H1 (cell line): ENCODE measurements at regions not wholly inside any gene's neighbourhood (a gene's known extent, or its start where the extent isn't known, plus 50 kb on each side); places are given as distances from the start of the nearest gene placed in this dataset.

ENCODE experiments used
- CTCF ChIA-PET: fragments of 300-600 bp; sonication (Branson Sonifier 250); formaldehyde crosslinking; loops from one replicate; lab custom pipeline; 2021; ENCODE audit not compliant: partially characterized antibody; lab: Charles Lee
- POLR2A ChIA-PET: fragments of 300-600 bp; sonication (Branson Sonifier 250); formaldehyde crosslinking; loops from one replicate; lab custom pipeline; 2021; ENCODE audit warnings: inconsistent platforms; ENCODE audit not compliant: partially characterized antibody; lab: Charles Lee
- DNase-seq, 2 experiments: peaks; one replicate each; pipeline versions ENCODE4 v3.0.0 to v3.0.0-alpha.2; 2010 to 2022; ENCODE audit warnings: low spot score in 2 of 2, low read depth in 1 of 2, mixed read lengths in 1 of 2
- FAIRE-seq: peaks from 2 replicates; lab custom pipeline; 2011; peaks lifted over from hg19 to GRCh38; lab: Jason Lieb, UNC
- H2AFZ ChIP-seq: 2 replicates; pipeline ENCODE4 v1.8.1; 2012; ENCODE audit warnings: low read length, inconsistent platforms
- H2AK5ac ChIP-seq: 2 replicates; pipeline ENCODE4 v1.6.1; 2013; ENCODE audit warnings: low read depth, low read length
- H2BK120ac ChIP-seq: replicated peaks from 2 replicates; pipeline ENCODE3; 2013; ENCODE audit warnings: low read depth, low read length, inconsistent platforms
- H2BK12ac ChIP-seq: 2 replicates; pipeline ENCODE4 v1.6.1; 2013; ENCODE audit warnings: low read depth, low read length
- H2BK15ac ChIP-seq: 2 replicates; pipeline ENCODE4 v1.6.1; 2013; ENCODE audit warnings: low read length
- H2BK20ac ChIP-seq: 2 replicates; pipeline ENCODE4 v1.6.1; 2013; ENCODE audit warnings: low read length
- H2BK5ac ChIP-seq: 2 replicates; pipeline ENCODE4 v1.6.1; 2013; ENCODE audit warnings: low read depth, low read length
- H3K14ac ChIP-seq: 2 replicates; pipeline ENCODE4 v1.6.1; 2013; ENCODE audit warnings: inconsistent platforms; ENCODE audit not compliant: insufficient read length
- H3K18ac ChIP-seq: 2 replicates; pipeline ENCODE4 v1.6.1; 2013; ENCODE audit warnings: low read length; ENCODE audit errors: extremely low read depth
- H3K23ac ChIP-seq: 2 replicates; pipeline ENCODE4 v1.6.1; 2013; ENCODE audit warnings: inconsistent platforms; ENCODE audit not compliant: insufficient read length
- H3K23me2 ChIP-seq: 2 replicates; pipeline ENCODE4 v1.6.1; 2013; ENCODE audit warnings: low read depth, low read length
- H3K27ac ChIP-seq: 2 replicates; pipeline ENCODE4 v1.6.1; 2011; ENCODE audit warnings: low read depth, low read length, inconsistent platforms
- H3K27me3 ChIP-seq, 4 experiments: replicated peaks in 1 of 4; 1 replicate in 1 of 4; 2 replicates in 3 of 4; pipeline versions ENCODE4 v1.6.1 to v1.8.1; 2011 to 2013; ENCODE audit warnings: low read length in 3 of 4, mild to moderate bottlenecking in 3 of 4, inconsistent platforms in 2 of 4, mixed read lengths in 2 of 4, moderate library complexity in 1 of 4; ENCODE audit not compliant: control insufficient read depth in 3 of 4, insufficient read depth in 3 of 4; ENCODE audit errors: extremely low read depth in 1 of 4
- H3K36me3 ChIP-seq, 4 experiments: 2 replicates each; pipeline versions ENCODE4 v1.6.1 to v1.8.1; 2011 to 2013; ENCODE audit warnings: mild to moderate bottlenecking in 4 of 4, low read length in 3 of 4, moderate library complexity in 2 of 4, control low read depth in 1 of 4, inconsistent platforms in 1 of 4; ENCODE audit not compliant: insufficient read depth in 4 of 4, control insufficient read depth in 2 of 4
- H3K4ac ChIP-seq: replicated peaks from 2 replicates; pipeline ENCODE3; 2013; ENCODE audit warnings: low read length, low read depth, mixed read lengths, inconsistent platforms; ENCODE audit not compliant: insufficient read length
- H3K4me1 ChIP-seq, 4 experiments: replicated peaks in 1 of 4; 1 replicate in 1 of 4; 2 replicates in 3 of 4; pipeline versions ENCODE4 v1.6.1 to v1.8.1; 2011 to 2013; ENCODE audit warnings: low read length in 3 of 4, inconsistent platforms in 2 of 4, mixed read lengths in 1 of 4; ENCODE audit not compliant: insufficient read depth in 4 of 4, control insufficient read depth in 3 of 4
- H3K4me2 ChIP-seq, 2 experiments: 2 replicates each; pipeline versions ENCODE4 v1.6.1 to v1.8.1; 2011 to 2013; ENCODE audit warnings: low read depth in 2 of 2, low read length in 2 of 2, control low read depth in 1 of 2, inconsistent platforms in 1 of 2, mild to moderate bottlenecking in 1 of 2; ENCODE audit not compliant: insufficient read depth in 1 of 2
- H3K4me3 ChIP-seq, 4 experiments: fragments of 200-600, 300-600 bp in 1 of 4; sonication (generic), shearing (Covaris generic), sonication (Bioruptor Twin) in 1 of 4; 2 replicates each; pipeline versions ENCODE4 v1.5.1 to v1.8.1; 2011 to 2016; ENCODE audit warnings: low read length in 4 of 4, low read depth in 3 of 4, control low read depth in 2 of 4, inconsistent platforms in 2 of 4, mild to moderate bottlenecking in 2 of 4, mixed read lengths in 1 of 4, moderate library complexity in 1 of 4; ENCODE audit not compliant: insufficient read depth in 2 of 4; ENCODE audit errors: extremely low read depth in 1 of 4
- H3K56ac ChIP-seq: replicated peaks from 2 replicates; pipeline ENCODE3; 2013; ENCODE audit warnings: low read depth, mild to moderate bottlenecking, mixed read lengths, low read length, inconsistent platforms; ENCODE audit not compliant: insufficient read length
- H3K79me1 ChIP-seq: 2 replicates; pipeline ENCODE4 v1.6.1; 2013; ENCODE audit warnings: low read depth, low read length, control low read depth
- H3K79me2 ChIP-seq, 2 experiments: 2 replicates each; pipeline versions ENCODE4 v1.6.1 to v1.8.1; 2012 to 2013; ENCODE audit warnings: low read length in 2 of 2, mild to moderate bottlenecking in 2 of 2, inconsistent platforms in 1 of 2; ENCODE audit not compliant: insufficient read depth in 2 of 2, control insufficient read depth in 1 of 2
- H3K9ac ChIP-seq, 4 experiments: replicated peaks in 1 of 4; 1 replicate in 1 of 4; 2 replicates in 3 of 4; pipeline versions ENCODE4 v1.6.1 to v1.8.1; 2011 to 2013; ENCODE audit warnings: low read depth in 3 of 4, low read length in 3 of 4, control low read depth in 2 of 4, mild to moderate bottlenecking in 2 of 4, moderate library complexity in 2 of 4, inconsistent platforms in 1 of 4; ENCODE audit errors: extremely low read depth in 1 of 4
- H3K9me3 ChIP-seq, 2 experiments: 2 replicates each; pipeline versions ENCODE4 v1.6.1 to v1.8.1; 2012 to 2013; ENCODE audit warnings: mild to moderate bottlenecking in 2 of 2, moderate library complexity in 2 of 2, control low read depth in 1 of 2, inconsistent platforms in 1 of 2, low read depth in 1 of 2, low read length in 1 of 2, mixed read lengths in 1 of 2; ENCODE audit not compliant: insufficient read depth in 2 of 2
- H4K20me1 ChIP-seq, 2 experiments: replicated peaks in 1 of 2; 2 replicates each; pipeline versions ENCODE3 to v1.8.1; 2011 to 2013; ENCODE audit warnings: inconsistent platforms in 2 of 2, low read length in 2 of 2, mild to moderate bottlenecking in 1 of 2; ENCODE audit not compliant: insufficient read depth in 2 of 2, control insufficient read depth in 1 of 2
- H4K5ac ChIP-seq: 2 replicates; pipeline ENCODE4 v1.6.1; 2013; ENCODE audit warnings: low read length, low read depth, mixed read lengths, inconsistent platforms; ENCODE audit not compliant: insufficient read length
- H4K8ac ChIP-seq: 2 replicates; pipeline ENCODE4 v1.8.0; 2013; ENCODE audit warnings: mild to moderate bottlenecking, moderate library complexity, low read length, inconsistent platforms; ENCODE audit not compliant: insufficient read depth; ENCODE audit errors: extremely low read depth
- H4K91ac ChIP-seq: replicated peaks from 2 replicates; pipeline ENCODE3; 2013; ENCODE audit warnings: low read length, mixed read lengths, inconsistent platforms; ENCODE audit not compliant: insufficient read length
- ASH2L ChIP-seq: fragments of 200-600, 300-600 bp; sonication (generic); IDR thresholded peaks from one replicate; pipeline ENCODE4 v1.7.1; 2017; ENCODE audit warnings: low read length
- BCL11A ChIP-seq, 2 experiments: IDR thresholded peaks; one replicate each; pipeline ENCODE4 v1.6.1; 2011; ENCODE audit warnings: low read depth in 2 of 2, low read length in 2 of 2, mild to moderate bottlenecking in 2 of 2
- CHD2 ChIP-seq: IDR thresholded peaks from 2 replicates; pipeline ENCODE4 v1.6.1; 2012; ENCODE audit warnings: low read length, improper control_type of control experiment
- EGR1 ChIP-seq: IDR thresholded peaks from 2 replicates; pipeline ENCODE4 v1.6.1; 2011; ENCODE audit warnings: low read depth, low read length, borderline replicate concordance
- HDAC6 ChIP-seq: IDR thresholded peaks from one replicate; pipeline ENCODE4 v1.7.1; 2012; ENCODE audit warnings: low read depth, mild to moderate bottlenecking, inconsistent platforms, low read length, moderate library complexity
- KDM1A ChIP-seq: fragments of 200-600, 300-600 bp; sonication (generic); IDR thresholded peaks from 2 replicates; pipeline ENCODE4 v1.7.1; 2016; ENCODE audit warnings: mild to moderate bottlenecking, low read length, borderline replicate concordance
- KDM4A ChIP-seq: IDR thresholded peaks from one replicate; pipeline ENCODE4 v1.7.1; 2012; ENCODE audit warnings: low read depth, mild to moderate bottlenecking, moderate library complexity, low read length, inconsistent platforms; ENCODE audit not compliant: severe bottlenecking
- RAD21 ChIP-seq, 2 experiments: IDR thresholded peaks in 1 of 2; conservative IDR thresholded peaks in 1 of 2; 2 replicates each; pipeline ENCODE4 v1.6.1; 2011; ENCODE audit warnings: low read depth in 2 of 2, low read length in 2 of 2, improper control_type of control experiment in 1 of 2, inconsistent platforms in 1 of 2, mild to moderate bottlenecking in 1 of 2, moderate library complexity in 1 of 2
- SAP30 ChIP-seq: fragments of 300-600 bp; sonication (generic); IDR thresholded peaks from 2 replicates; pipeline ENCODE4 v1.7.1; 2012; ENCODE audit warnings: low read length, moderate library complexity, mild to moderate bottlenecking, inconsistent platforms; ENCODE audit not compliant: insufficient read depth, insufficient replicate concordance
- WGBS, 2 experiments: shearing (Covaris generic) in 1 of 2; methylation state at CpG; one replicate each; pipeline versions ENCODE4 v1.1.6 to v1.1.7; 2013 to 2015; ENCODE audit warnings: low lambda C conversion rate in 2 of 2, mixed read lengths in 2 of 2, inconsistent platforms in 1 of 2, low coverage in 1 of 2, missing lambda C conversion rate in 1 of 2; ENCODE audit not compliant: insufficient replicate concordance in 2 of 2, insufficient coverage in 1 of 2, insufficient read length in 1 of 2; ENCODE audit errors: extremely low coverage in 1 of 2, missing lambda C conversion rate in 1 of 2; 5-methylcytosine and 5-hydroxymethylcytosine counted together

GRCh38 chr6:130677766-130678165 lies 149.4 kb upstream of the SMLR1 start:
- Histone ChIP-seq H3K79me2 (no peaks in the 10 kb centered on the region), H4K8ac (no peak overlapping the region), H3K4me3 (no peak overlapping the region), H2BK20ac (no peak overlapping the region), H3K18ac (no peak overlapping the region), H4K20me1 (no peaks in the 10 kb centered on the region), H2BK15ac (no peak overlapping the region), H3K36me3 (no peaks in the 10 kb centered on the region), H3K56ac (no peak overlapping the region), H2AFZ (no peak overlapping the region), H3K27ac (no peak overlapping the region), H2BK12ac (no peak overlapping the region), H3K14ac (no peak overlapping the region), H3K4ac (no peak overlapping the region), H3K27me3 (no peaks in the 10 kb centered on the region), H3K9me3 (no peaks in the 10 kb centered on the region), H3K4me2 (no peak overlapping the region), H3K9ac (no peak overlapping the region), H2BK120ac (no peak overlapping the region), H3K23ac (no peak overlapping the region), H4K5ac (no peak overlapping the region), H3K4me1 (no peaks in the 10 kb centered on the region; a peak in 1 of 7 replicates), H2BK5ac (no peak overlapping the region), H4K91ac (no peak overlapping the region), H2AK5ac (no peak overlapping the region), H3K23me2 (no peaks in the 10 kb centered on the region), H3K79me1 (no peaks in the 10 kb centered on the region)
- FAIRE-seq (no peak), DNase-seq (no peak)
- 71% methylated on average over 3 of the region's 3 CpGs; no CpG with 5 or more reads in 1 of the 2 experiments for WGBS, 2 experiments
- ChIA-PET POLR2A (no interaction called here), CTCF (interaction anchor here (0.6 to 1.3 kb wide), 3 partner anchors 81 to 971 kb away, joined by 3 to 4 read pairs (median 4); no protein-coding TSS in a partner anchor)
- TF ChIP-seq BCL11A (IDR thresholded peaks at IDR 0.05; ENCODE audit: low read depth in 2 of 2, low read length in 2 of 2): no peak
- no peak for TF ChIP-seq HDAC6
- TF ChIP-seq RAD21 (IDR thresholded peaks at IDR 0.05 in 1 of 2, conservative IDR thresholded peaks at IDR 0.05 in 1 of 2; ENCODE audit: low read depth in 2 of 2, low read length in 2 of 2): no peak
- no peak for TF ChIP-seq EGR1
- TF ChIP-seq KDM4A: no peak
- TF ChIP-seq ASH2L: no peak
- no peak for TF ChIP-seq CHD2
- TF ChIP-seq KDM1A: no peak
- no peak for TF ChIP-seq SAP30
